T-helper 1 cell (primary cell): ENCODE measurements at regions not wholly inside any gene's neighbourhood (a gene's known extent, or its start where the extent isn't known, plus 50 kb on each side); places are given as distances from the start of the nearest gene placed in this dataset.

Experiments used
- DNase-seq, 5 donors: peaks; one replicate each; pipeline ENCODE4 v3.0.0-alpha.2; 2012 to 2020

- DNase-seq, result no peak
Observed at GRCh38 chr13:39941911-39942551, 286.6 kb downstream of the COG6 start.

- peak; percentile 33 to 63 (median 45) for DNase-seq
Observed at GRCh38 chr13:39942552-39943273, 287.3 kb downstream of the COG6 start.

- no peak for DNase-seq
Observed at GRCh38 chr13:39943711-39944110, 288.2 kb downstream of the COG6 start.

DNA sequence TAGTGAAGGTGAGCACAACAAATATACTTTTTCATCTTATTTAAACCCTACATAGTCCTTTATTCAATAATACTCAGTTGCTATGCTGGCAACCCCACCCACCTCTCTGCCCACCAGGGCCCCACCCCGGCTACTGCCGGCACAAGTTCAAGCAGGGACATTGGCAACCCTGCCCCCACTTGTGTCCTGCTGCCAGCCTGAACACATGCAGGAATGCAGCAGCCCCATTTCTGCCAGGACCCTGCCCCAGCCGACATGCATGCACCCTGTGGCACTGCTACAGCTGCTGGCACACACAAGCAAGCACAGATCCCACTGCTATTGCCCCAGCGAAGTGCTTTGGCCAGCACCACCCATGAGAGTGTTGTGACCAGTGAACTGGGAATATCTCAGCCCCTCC is 289.8 kb downstream of the COG6 start:
- DNase-seq, result no peak

DNA sequence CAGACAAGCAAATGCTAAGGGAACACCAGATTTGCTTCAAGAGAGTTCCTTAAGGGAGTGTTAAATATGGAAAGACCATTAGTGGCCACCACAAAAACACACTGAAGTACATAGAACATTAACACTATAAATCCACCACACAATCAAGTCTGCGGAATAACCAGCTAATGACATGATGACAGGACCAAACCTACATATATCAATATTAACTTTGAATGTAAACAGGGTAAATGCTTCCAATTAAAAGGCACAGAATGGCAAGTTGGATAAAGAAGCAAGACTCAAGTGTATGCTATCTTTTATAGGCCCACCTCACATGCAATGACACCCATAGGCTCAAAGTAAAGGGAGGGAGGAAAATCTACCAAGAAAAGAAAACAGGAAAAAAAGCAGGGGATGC is 291.3 kb downstream of the COG6 start:
- no peak for DNase-seq

DNA sequence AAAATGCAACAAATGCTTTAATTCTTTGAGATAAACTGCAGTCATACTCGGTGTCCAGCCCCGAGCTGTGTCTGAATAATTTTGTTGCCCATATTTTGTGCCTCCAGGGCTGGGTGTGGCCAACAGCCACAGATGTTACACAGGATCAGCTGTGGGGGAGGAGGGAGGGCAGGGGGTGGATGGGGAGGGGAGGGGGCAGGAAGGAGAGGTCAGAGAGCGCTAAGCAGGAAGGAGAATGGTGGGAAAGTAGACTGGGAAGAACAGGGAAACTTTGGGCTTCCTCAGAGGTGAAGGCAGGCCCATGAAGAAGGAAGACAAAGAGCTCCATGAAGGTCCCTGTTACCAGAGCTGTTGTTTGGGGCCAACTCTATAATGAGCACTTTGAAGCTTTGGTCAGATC is 295.8 kb downstream of the COG6 start:
- no peak for DNase-seq

DNA sequence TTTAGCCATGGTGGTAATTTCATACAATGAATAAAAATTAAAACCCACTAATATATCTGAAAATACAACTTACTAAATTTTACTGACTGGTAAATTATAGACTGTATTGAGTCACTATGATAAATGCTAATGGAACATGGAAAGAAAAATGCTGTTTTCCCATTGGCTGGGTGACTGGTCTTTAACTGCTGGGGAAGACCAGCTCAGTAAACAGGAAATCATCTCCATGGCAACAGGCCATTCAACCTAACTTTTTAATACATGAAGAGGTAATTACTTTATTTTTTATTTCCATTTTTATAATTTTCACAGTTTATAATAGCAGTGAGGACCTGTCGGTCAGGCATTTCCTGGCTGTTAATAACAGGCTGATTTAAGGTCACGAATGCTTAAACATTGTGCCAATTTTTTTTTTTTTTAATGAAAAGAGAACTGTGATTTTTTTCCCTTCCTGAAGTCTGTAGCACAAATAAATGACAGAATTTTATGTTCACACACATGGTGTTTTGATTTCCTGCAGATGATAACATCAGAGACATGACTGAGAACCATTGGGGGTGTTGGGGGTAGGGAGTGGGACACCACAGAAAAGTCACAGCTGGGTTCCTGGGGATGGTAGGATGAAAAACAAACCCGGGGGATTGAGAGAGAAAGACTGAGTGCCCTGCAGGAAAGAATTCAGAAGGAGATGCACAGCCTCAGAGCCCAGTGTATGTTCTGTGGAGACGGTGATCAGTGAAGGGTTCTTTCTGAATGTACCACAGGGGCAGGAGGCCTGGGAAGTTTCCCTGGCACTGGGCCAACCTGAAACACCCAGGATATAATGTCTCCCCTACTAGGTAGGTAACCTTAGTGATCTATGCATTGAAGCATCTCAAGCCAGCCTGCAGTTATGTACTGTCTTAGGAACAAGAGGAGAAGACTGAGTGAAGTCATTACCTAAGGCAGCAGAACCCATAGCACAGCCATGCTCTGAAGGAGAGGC is 297.1 kb downstream of the COG6 start:
- DNase-seq, result no peak

DNA sequence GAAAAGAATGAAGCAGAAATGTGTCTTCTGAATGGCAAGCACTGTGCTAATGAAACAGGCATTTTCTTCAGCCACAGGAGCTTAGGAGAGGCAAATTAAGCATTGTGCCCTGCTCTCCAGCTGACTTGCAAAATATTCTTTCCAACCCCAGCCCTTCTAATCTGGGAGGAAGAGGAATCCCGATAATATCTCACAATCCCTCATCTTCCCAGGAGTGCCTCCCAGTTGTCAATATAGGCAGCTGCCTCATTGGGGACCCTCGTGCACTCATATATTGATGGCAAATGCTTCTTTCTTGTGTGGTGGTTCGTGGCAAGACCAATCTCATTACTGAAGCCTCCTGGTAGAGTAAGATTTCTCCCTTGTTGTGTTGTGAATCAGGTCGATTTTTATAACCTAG is 299.0 kb downstream of the COG6 start:
- DNase-seq, result no peak

DNA sequence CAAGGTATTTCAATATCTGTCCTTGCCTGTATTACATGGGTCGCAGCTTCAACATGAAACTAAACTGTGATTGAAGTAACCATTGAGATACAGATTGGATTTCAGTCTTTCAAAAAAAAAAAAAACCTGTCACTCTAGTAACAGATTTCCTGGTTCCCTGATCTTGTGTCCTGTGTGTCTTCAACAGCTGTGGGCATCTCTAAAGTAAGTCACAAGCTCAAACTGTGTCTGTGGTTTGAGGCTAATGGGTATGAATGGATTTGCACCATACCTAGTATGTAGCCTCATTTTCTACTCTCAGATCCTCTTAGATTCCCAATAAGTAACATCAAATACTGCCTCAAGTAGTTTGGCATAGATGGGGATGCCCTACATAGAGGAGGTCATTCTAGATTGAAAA is 300.1 kb downstream of the COG6 start:
- no peak for DNase-seq

DNA sequence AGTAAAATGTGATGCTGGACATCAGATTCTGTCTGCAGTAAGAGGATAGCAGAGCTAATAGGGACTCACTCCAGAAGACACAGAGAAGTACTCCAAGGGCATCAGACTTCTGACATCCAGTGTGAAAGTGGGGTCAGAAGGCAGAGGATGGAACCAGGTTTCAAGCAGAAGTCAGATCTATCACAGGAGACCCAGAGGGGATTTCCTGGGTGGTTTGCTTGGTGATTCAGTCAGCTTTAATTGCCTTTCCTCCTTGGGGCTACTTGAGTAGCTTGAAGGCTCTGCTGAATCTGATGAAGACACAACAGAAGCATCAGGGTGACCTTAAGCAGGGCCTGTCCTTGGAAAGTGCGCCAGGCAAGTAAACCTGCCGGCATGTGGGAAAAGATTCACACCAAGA is 300.6 kb downstream of the COG6 start:
- peak in 1 of 5 donors; percentile 41 for DNase-seq

GRCh38 chr13:39957868-39958677 is 302.6 kb downstream of the COG6 start:
- DNase-seq, result peak in 1 of 5 donors; percentile 34

DNA sequence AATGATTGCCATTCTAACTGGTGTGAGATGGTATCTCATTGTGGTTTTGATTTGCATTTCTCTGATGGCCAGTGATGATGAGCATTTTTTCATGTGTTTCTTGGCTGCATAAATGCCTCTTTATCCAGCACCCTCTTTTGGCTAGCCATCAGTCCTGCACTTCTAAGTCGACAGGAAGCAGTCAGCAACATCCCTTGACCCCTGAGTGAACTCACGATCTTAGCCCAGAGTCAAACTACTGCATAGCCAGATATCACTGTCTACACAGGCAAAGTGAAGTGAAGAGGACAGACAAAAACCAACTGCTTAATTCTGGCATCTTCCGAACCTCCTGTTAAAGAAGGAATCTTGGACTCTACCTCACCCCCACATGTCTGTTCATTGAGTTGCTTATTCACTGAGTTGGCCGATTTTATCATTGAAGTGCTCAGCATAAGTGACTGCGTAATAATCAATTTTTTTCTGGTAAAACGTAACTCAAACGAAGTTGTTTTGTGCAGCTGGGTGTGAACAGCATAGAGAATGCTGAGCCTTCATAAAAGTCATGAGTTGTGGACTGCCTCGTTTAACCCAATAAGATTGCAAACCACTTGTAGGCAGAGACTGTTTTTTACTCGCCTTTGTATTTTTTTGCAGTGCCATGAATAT is 304.2 kb downstream of the COG6 start:
- peak in 1 of 5 donors; percentile 1 for DNase-seq

GRCh38 chr13:39960191-39960590 is 304.7 kb downstream of the COG6 start:
- DNase-seq, result no peak

- DNase-seq, result no peak
Observed at GRCh38 chr13:39961036-39961435, 305.6 kb downstream of the COG6 start.

GRCh38 chr13:39963612-39964011 is 308.1 kb downstream of the COG6 start:
- no peak for DNase-seq

GRCh38 chr13:39965309-39965708 is 309.8 kb downstream of the COG6 start:
- DNase-seq, result no peak

- DNase-seq, result no peak
Observed at GRCh38 chr13:39967199-39967959, 311.9 kb downstream of the COG6 start.

GRCh38 chr13:39968646-39969475 is 313.4 kb downstream of the COG6 start:
- no peak for DNase-seq

- DNase-seq, result no peak
Observed at GRCh38 chr13:39970177-39970846, 314.9 kb downstream of the COG6 start.

DNA sequence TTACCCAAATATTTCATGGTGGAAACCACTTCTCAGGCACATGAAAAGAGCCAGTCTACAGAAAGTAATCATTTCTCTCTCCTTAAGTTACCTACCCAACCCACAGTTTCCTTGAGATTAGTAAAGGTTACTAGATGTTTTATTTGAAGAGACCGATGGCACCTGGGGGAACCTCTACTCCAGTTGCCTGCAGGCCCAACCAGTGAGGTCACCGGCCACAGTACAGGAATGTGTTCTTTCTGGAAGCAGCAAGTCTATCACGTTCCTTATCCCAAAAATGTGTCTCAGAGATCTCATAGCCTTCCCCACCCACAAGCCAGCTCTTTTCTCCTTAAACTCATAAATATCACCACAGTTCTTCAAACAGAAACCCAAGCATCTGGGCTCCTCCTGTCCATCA is 316.1 kb downstream of the COG6 start:
- DNase-seq, result no peak
